ENCODE measurements at regions not wholly inside any gene's neighbourhood (a gene's known extent, or its start where the extent isn't known, plus 50 kb on each side); places are given as distances from the start of the nearest gene placed in this dataset.

DNA sequence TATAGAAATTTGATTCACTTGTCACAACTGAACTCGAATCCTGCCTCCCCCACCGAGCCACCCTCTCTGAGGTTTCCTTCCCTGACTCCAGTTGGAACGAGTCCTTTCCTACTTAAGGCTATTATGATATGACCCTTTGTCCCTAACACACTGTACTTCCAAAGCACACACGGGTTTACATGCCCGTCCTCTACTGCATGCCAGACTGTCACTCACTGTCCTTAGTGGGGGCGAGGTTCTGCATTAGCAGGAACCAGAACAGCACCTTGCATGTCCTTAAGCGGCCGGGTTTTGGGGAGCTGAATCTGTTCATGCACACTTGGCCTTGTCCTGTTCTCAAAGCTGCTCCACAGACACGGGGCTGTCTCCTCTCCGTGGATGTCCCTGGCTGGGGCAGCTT, 164.6 kb upstream of the KCNJ6 start:
- H3K4me3 ChIP-seq (ENCODE audit: low read length): no peak overlapping the region
- H3K27me3 ChIP-seq (ENCODE audit: control insufficient read depth, insufficient read depth, low read length, poor library complexity, severe bottlenecking): no peaks in the 10 kb centered on the region
- H3K27ac Mint-ChIP-seq: no peak overlapping the region
- no peak overlapping the region for H3K27ac ChIP-seq (ENCODE audit: low read depth, low read length)
- no peaks in the 10 kb centered on the region for H3K27me3 Mint-ChIP-seq (ENCODE audit: insufficient read depth)
- TF ChIP-seq, protein P1, sequence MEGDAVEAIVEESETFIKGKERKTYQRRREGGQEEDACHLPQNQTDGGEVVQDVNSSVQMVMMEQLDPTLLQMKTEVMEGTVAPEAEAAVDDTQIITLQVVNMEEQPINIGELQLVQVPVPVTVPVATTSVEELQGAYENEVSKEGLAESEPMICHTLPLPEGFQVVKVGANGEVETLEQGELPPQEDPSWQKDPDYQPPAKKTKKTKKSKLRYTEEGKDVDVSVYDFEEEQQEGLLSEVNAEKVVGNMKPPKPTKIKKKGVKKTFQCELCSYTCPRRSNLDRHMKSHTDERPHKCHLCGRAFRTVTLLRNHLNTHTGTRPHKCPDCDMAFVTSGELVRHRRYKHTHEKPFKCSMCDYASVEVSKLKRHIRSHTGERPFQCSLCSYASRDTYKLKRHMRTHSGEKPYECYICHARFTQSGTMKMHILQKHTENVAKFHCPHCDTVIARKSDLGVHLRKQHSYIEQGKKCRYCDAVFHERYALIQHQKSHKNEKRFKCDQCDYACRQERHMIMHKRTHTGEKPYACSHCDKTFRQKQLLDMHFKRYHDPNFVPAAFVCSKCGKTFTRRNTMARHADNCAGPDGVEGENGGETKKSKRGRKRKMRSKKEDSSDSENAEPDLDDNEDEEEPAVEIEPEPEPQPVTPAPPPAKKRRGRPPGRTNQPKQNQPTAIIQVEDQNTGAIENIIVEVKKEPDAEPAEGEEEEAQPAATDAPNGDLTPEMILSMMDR (conservative IDR thresholded peaks at IDR 0.05): no peak
- DNase-seq: no peak
- no peaks in the 10 kb centered on the region for H3K36me3 ChIP-seq (ENCODE audit: control insufficient read depth, insufficient read depth, low read length)
- H3K36me3 Mint-ChIP-seq (ENCODE audit: low read depth): no peaks in the 10 kb centered on the region
- 87 to 89% methylated on average over 5 to 10 of the region's 10 CpGs for WGBS, 2 experiments (ENCODE audit: insufficient coverage in 1 of 2, insufficient read length in 1 of 2)
- H3K9me3 Mint-ChIP-seq: no peaks in the 10 kb centered on the region
- H3K4me3 Mint-ChIP-seq: no peak overlapping the region
- H3K9ac ChIP-seq (ENCODE audit: extremely low read depth, low read length, poor library complexity, severe bottlenecking): no peak overlapping the region
- H3K4me1 Mint-ChIP-seq: no peaks in the 10 kb centered on the region
- H3K9me3 ChIP-seq (ENCODE audit: control insufficient read depth, low read length): no peaks in the 10 kb centered on the region
- H3K4me1 ChIP-seq (ENCODE audit: control insufficient read depth, insufficient read depth, low read length): no peaks in the 10 kb centered on the region

DNA sequence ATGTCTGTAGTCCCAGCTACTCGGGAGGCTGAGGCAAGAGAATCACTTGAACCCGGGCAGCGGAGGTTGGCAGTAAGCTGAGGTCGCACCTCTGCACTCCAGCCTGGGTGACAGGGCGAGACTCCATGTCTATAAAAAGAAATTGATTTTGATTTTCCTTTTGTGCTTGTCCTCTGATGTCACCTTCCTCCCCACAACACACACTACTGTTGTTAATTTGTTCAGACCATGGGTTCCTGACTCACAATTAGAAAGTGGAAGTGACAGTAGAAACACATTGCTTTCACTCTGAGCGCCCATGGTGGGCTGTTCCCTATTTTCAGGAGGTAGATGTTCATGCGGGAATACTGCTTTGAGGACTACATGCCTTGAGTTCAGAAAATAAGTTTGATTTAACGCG, 165.5 kb upstream of the KCNJ6 start:
- H3K4me3 ChIP-seq (ENCODE audit: low read length): no peak overlapping the region
- H3K27me3 ChIP-seq (ENCODE audit: control insufficient read depth, insufficient read depth, low read length, poor library complexity, severe bottlenecking): no peaks in the 10 kb centered on the region
- TF ChIP-seq, protein P1 (conservative IDR thresholded peaks at IDR 0.05): no peak
- 92 to 94% methylated on average over 9 of the region's 9 CpGs for WGBS, 2 experiments (ENCODE audit: insufficient coverage in 1 of 2, insufficient read length in 1 of 2)
- Mint-ChIP-seq H3K36me3 (ENCODE audit: low read depth) (no peaks in the 10 kb centered on the region), H3K9me3 (no peaks in the 10 kb centered on the region), H3K27ac (no peak overlapping the region), H3K4me1 (no peaks in the 10 kb centered on the region), H3K4me3 (no peak overlapping the region), H3K27me3 (ENCODE audit: insufficient read depth) (no peaks in the 10 kb centered on the region)
- H3K9ac ChIP-seq (ENCODE audit: extremely low read depth, low read length, poor library complexity, severe bottlenecking): no peak overlapping the region
- no peaks in the 10 kb centered on the region for H3K4me1 ChIP-seq (ENCODE audit: control insufficient read depth, insufficient read depth, low read length)
- H3K9me3 ChIP-seq (ENCODE audit: control insufficient read depth, low read length): no peaks in the 10 kb centered on the region
- H3K27ac ChIP-seq (ENCODE audit: low read depth, low read length): no peak overlapping the region
- H3K36me3 ChIP-seq (ENCODE audit: control insufficient read depth, insufficient read depth, low read length): no peaks in the 10 kb centered on the region
- no peak for DNase-seq

DNA sequence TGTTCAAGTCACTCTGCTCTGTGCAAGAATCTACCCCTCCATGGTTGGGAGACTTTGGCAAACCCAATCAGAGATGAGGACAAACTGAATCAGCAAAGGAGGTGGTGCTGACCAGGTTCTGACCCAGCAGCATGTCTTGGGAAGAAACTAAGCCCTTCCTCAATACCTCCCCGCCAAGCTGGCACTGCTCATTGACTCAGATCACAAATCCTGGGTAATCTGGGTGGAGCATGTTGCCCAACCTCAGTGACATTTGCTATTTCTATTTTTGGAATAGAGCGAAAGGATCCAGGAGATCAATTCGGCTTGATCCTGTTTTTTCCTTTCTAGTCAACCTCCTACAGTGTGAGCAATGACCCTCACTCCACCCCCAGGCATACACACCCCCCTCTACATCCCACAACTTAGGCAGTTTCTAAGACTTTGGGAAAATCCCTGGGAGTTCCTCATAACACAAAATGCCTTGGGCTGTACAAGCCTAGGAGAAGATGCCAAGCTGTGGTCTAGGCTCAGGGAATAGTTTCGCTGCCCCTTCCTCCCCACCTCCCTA, 166.8 kb upstream of the KCNJ6 start:
- TF ChIP-seq, protein P1 (conservative IDR thresholded peaks at IDR 0.05): no peak
- Mint-ChIP-seq H3K4me3 (no peak overlapping the region), H3K27me3 (ENCODE audit: insufficient read depth) (no peaks in the 10 kb centered on the region), H3K36me3 (ENCODE audit: low read depth) (no peaks in the 10 kb centered on the region), H3K4me1 (no peaks in the 10 kb centered on the region), H3K27ac (no peak overlapping the region), H3K9me3 (no peaks in the 10 kb centered on the region)
- Histone ChIP-seq H3K36me3 (ENCODE audit: control insufficient read depth, insufficient read depth, low read length) (no peaks in the 10 kb centered on the region), H3K9ac (ENCODE audit: extremely low read depth, low read length, poor library complexity, severe bottlenecking) (no peak overlapping the region), H3K4me3 (ENCODE audit: low read length) (no peak overlapping the region), H3K27ac (ENCODE audit: low read depth, low read length) (peak overlapping the region; percentile 78), H3K27me3 (ENCODE audit: control insufficient read depth, insufficient read depth, low read length, poor library complexity, severe bottlenecking) (no peaks in the 10 kb centered on the region), H3K9me3 (ENCODE audit: control insufficient read depth, low read length) (no peaks in the 10 kb centered on the region), H3K4me1 (ENCODE audit: control insufficient read depth, insufficient read depth, low read length) (no peaks in the 10 kb centered on the region)
- DNase-seq: no peak
- WGBS, 2 experiments (ENCODE audit: insufficient coverage in 1 of 2, insufficient read length in 1 of 2): 86 to 93% methylated on average over 4 of the region's 4 CpGs
